ENCODE measurements at regions not wholly inside any gene's neighbourhood (a gene's known extent, or its start where the extent isn't known, plus 50 kb on each side); places are given as distances from the start of the nearest gene placed in this dataset.

DNA sequence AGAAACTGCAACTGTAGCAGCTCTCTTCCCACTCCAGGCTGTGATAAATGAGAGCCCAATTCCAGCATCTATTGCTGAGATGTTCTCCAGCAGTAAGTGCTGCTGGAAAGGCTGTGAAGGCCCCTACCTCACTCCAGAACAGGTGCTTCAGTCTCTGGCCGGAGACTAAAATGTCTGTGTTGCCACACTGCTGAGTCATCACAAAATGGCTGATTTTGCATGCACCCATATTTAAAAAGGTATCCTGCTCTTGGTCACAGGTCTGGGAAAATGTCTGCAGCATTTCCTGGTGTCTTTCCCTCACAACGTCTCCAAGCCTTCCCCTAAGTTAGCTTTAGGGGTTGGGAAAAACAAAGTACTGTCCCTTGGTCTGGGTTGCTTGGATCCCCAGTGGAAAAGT, 95.1 kb downstream of the TPBG start:
- no peaks in the 10 kb centered on the region for H3K36me3 ChIP-seq (replicated peaks in 1 of 2; ENCODE audit: control insufficient read depth in 1 of 2, insufficient read depth in 2 of 2, low read length in 2 of 2)
- H3K4me3 ChIP-seq (replicated peaks in 1 of 3; ENCODE audit: low read depth in 2 of 3, low read length in 3 of 3), result no peak overlapping the region
- DNase-seq, result no peak
- no peak overlapping the region for H2AFZ ChIP-seq (ENCODE audit: insufficient read depth, low read depth, low read length, poor library complexity, severe bottlenecking)
- no peak overlapping the region for H3K9ac ChIP-seq (ENCODE audit: insufficient read depth, low read length, poor library complexity, severe bottlenecking)
- Mint-ChIP-seq H3K4me1 (no peaks in the 10 kb centered on the region), H3K4me3 (no peak overlapping the region), H3K36me3 (no peaks in the 10 kb centered on the region), H3K27ac (no peak overlapping the region), H3K9me3 (peaks cover 4 to 23% (median 11%) of the 10 kb centered on the region in 7 donors), H3K27me3 (ENCODE audit: low read depth in 3 of 3) (peaks cover 0 to 1% (median 0%) of the 10 kb centered on the region in 3 donors)
- intact Hi-C loops (cut with micrococcal nuclease), result no loop called here
- no peak overlapping the region for H3K27ac ChIP-seq (ENCODE audit: low read depth in 1 of 2, low read length in 2 of 2)
- H3K4me2 ChIP-seq (replicated peaks; ENCODE audit: extremely low read depth, low read length, poor library complexity, severe bottlenecking), result no peak overlapping the region
- no peaks in the 10 kb centered on the region for H3K79me2 ChIP-seq (ENCODE audit: insufficient read depth, low read length)
- H3K27me3 ChIP-seq (ENCODE audit: control insufficient read depth in 2 of 2, insufficient read depth in 2 of 2, low read length in 2 of 2), result no peaks in the 10 kb centered on the region
- H3K4me1 ChIP-seq (ENCODE audit: control insufficient read depth in 1 of 2, insufficient read depth in 2 of 2, low read length in 2 of 2), result no peaks in the 10 kb centered on the region
- H4K20me1 ChIP-seq (ENCODE audit: insufficient read depth, low read length), result no peaks in the 10 kb centered on the region
- H3K9me3 ChIP-seq (replicated peaks in 1 of 2; ENCODE audit: control insufficient read depth in 1 of 2, insufficient read depth in 1 of 2, low read length in 2 of 2), result peaks cover 13 to 21% of the 10 kb centered on the region in 2 donors
- TF ChIP-seq, protein P1, sequence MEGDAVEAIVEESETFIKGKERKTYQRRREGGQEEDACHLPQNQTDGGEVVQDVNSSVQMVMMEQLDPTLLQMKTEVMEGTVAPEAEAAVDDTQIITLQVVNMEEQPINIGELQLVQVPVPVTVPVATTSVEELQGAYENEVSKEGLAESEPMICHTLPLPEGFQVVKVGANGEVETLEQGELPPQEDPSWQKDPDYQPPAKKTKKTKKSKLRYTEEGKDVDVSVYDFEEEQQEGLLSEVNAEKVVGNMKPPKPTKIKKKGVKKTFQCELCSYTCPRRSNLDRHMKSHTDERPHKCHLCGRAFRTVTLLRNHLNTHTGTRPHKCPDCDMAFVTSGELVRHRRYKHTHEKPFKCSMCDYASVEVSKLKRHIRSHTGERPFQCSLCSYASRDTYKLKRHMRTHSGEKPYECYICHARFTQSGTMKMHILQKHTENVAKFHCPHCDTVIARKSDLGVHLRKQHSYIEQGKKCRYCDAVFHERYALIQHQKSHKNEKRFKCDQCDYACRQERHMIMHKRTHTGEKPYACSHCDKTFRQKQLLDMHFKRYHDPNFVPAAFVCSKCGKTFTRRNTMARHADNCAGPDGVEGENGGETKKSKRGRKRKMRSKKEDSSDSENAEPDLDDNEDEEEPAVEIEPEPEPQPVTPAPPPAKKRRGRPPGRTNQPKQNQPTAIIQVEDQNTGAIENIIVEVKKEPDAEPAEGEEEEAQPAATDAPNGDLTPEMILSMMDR (IDR thresholded peaks at IDR 0.05), result no peak
- WGBS (ENCODE audit: insufficient coverage), result 100% methylated on average over 1 of the region's 2 CpGs

DNA sequence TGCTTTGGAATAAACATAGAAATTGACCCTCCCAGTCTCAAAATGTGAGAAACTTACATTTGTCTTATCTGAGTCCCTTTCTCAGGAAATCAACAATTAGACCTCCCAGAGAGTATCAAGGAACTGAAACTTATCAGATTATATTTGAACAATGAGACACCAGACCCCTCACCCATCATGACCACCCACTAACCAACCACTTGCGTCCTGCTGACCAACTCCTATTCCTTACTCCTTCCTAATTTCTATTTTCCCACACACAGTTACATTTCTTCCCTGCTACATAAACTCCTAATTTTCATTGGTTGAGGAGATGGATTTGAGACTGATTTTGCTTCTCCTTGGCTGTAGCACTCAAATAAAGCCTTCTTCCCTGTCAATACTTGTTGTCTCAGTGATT, 97.9 kb downstream of the TPBG start:
- H2AFZ ChIP-seq (ENCODE audit: insufficient read depth, low read depth, low read length, poor library complexity, severe bottlenecking), result no peak overlapping the region
- no peaks in the 10 kb centered on the region for H3K79me2 ChIP-seq (ENCODE audit: insufficient read depth, low read length)
- peaks cover 3 to 25% (median 7%) of the 10 kb centered on the region in 7 donors for H3K9me3 Mint-ChIP-seq
- H3K4me3 ChIP-seq (replicated peaks in 1 of 3; ENCODE audit: low read depth in 2 of 3, low read length in 3 of 3), result no peak overlapping the region
- TF ChIP-seq, protein P1 (IDR thresholded peaks at IDR 0.05), result no peak
- H3K36me3 Mint-ChIP-seq, result no peaks in the 10 kb centered on the region
- WGBS (ENCODE audit: insufficient coverage), result no CpG with 5 or more reads among the region's 1 CpG
- no peaks in the 10 kb centered on the region for H3K27me3 ChIP-seq (ENCODE audit: control insufficient read depth in 2 of 2, insufficient read depth in 2 of 2, low read length in 2 of 2)
- H3K9me3 ChIP-seq (replicated peaks in 1 of 2; ENCODE audit: control insufficient read depth in 1 of 2, insufficient read depth in 1 of 2, low read length in 2 of 2), result peaks cover 13 to 21% of the 10 kb centered on the region in 2 donors
- no peaks in the 10 kb centered on the region for H4K20me1 ChIP-seq (ENCODE audit: insufficient read depth, low read length)
- H3K4me3 Mint-ChIP-seq, result no peak overlapping the region
- no peak overlapping the region for H3K27ac ChIP-seq (ENCODE audit: low read depth in 1 of 2, low read length in 2 of 2)
- no peaks in the 10 kb centered on the region for H3K4me1 ChIP-seq (ENCODE audit: control insufficient read depth in 1 of 2, insufficient read depth in 2 of 2, low read length in 2 of 2)
- no peak for DNase-seq
- H3K27ac Mint-ChIP-seq, result no peak overlapping the region
- H3K9ac ChIP-seq (ENCODE audit: insufficient read depth, low read length, poor library complexity, severe bottlenecking), result no peak overlapping the region
- H3K4me1 Mint-ChIP-seq, result no peaks in the 10 kb centered on the region
- intact Hi-C loops (cut with micrococcal nuclease), result no loop called here
- H3K36me3 ChIP-seq (replicated peaks in 1 of 2; ENCODE audit: control insufficient read depth in 1 of 2, insufficient read depth in 2 of 2, low read length in 2 of 2), result no peaks in the 10 kb centered on the region
- H3K27me3 Mint-ChIP-seq (ENCODE audit: low read depth in 3 of 3), result no peaks in the 10 kb centered on the region
- no peak overlapping the region for H3K4me2 ChIP-seq (replicated peaks; ENCODE audit: extremely low read depth, low read length, poor library complexity, severe bottlenecking)
